Left ventricle myocardium superior (tissue), 1 donor: ENCODE measurements at regions not wholly inside any gene's neighbourhood (a gene's known extent, or its start where the extent isn't known, plus 50 kb on each side); places are given as distances from the start of the nearest gene placed in this dataset.
A peak's percentile ranks its signal among the peaks of the same experiment; 100 is the strongest.

Experiments
- ATAC-seq: fragments of 200-7000 bp; cut with Tn5 transposase; one replicate; pipeline ENCODE4 v1.9.1; 2020; ENCODE audit warnings: mild to moderate bottlenecking, moderate library complexity
- DNase-seq: peaks from one replicate; pipeline ENCODE4 v3.0.0-alpha.2; 2020
- intact Hi-C: fragments of 100-400 bp; cut with micrococcal nuclease; formaldehyde crosslinking; loops from one replicate; pipeline ENCODE4 v1.11.0; 2022
- donor health status: DM: no; HTN: yes; CAD: no; lungs with severe emphysema.

DNA sequence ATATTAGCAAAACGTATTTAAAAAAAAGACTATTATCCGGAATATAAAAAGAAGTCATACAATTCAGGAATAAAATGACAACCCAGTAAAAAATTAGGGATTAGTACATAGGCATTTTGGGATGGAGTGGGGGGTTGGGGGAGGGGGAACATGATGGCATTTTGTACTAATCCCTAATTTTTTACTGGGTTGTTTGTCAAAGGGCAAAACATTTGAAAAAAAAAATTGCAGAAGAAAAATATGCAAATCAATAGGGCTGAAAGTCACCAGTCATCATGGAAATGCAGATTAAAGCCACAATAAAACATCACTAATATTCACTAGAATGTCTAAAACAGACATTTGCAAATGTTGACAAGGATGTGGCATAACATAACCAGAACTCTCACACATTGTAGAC lies 82.5 kb downstream of the RPL22L1 start:
- DNase-seq (no peak), ATAC-seq (no peak)
- intact Hi-C loops = no loop called here

DNA sequence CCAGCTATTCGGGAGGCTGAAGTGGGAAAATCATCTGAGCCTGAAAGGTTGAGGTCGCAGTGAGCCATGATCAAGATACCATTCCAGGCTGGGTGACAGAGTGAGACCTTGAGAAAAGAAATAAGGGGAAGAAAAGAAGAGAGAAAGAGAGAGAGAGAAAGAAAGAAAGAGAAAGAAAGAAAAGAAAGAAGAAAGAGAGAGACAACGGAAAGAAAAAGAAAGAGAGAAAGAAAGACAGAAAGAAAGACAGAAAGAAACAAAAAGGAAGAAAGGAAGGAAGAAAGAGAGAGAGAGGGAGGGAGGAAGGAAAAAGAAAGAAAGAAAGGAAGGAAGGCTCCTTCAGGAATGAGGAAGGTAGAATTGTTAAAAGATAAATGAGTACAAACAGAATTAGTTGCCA lies 84.5 kb downstream of the RPL22L1 start:
- DNase-seq = no peak
- intact Hi-C loops = no loop called here
- no peak for ATAC-seq

DNA sequence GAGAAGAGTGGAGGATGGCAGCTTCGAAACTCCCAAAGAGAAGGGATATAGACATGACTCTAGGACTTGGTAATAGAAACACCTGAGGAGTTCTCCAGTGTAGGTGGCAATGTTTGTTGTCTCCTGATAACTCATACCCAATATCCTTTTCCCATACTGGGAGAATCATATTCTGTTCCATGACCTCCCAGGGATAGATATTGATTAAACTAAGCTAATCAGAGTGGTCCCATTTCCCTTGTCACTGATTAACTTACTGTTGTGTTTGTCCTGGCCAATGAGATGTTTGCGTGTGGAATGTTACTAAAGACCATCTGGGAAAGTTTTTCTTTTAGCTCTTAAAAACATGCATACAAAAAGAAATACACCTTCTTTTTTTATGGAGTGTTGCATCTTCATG lies 85.6 kb downstream of the RPL22L1 start:
- ATAC-seq (no peak), DNase-seq (no peak)
- intact Hi-C loops = no loop called here

DNA sequence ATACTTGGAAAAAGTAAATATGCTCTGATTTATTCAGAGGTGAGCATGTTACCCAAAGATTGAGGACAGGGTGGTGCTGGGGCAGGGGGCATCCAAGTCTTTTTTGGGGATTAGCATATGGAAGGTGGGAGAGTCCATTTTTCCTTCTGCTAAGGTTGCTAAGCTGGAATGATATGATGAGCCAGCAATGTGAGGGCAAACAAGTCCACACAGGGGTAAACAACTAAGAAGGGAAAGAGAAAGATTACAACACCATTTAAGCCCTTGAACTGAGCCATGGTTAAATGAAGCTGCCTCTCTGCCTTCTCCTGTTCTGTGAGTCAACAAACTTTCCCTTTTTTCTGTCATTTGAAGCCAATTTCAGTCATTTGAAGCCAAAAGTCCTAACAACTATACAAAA lies 89.0 kb downstream of the RPL22L1 start:
- intact Hi-C loops = no loop called here
- ATAC-seq = no peak
- no peak for DNase-seq

DNA sequence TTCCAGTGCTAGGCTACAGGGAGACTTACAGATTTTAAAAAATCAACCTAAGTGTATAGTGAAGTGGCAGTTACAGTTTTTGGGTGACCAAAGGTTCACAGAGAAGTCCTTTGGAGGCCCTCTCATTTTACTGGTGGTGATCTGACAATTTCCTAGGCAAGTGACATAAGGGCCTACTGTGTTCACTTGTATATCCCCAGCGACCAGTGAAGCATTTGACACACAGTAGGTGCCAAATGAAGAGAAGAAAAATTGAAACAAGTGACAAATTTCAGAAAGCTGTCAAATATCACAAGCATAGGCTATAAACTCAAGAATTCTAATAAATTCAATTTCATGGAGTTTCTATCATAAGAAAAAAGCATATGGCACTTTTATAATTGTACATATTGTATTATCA lies 89.5 kb downstream of the RPL22L1 start:
- ATAC-seq (no peak), DNase-seq (no peak)
- intact Hi-C loops = no loop called here

DNA sequence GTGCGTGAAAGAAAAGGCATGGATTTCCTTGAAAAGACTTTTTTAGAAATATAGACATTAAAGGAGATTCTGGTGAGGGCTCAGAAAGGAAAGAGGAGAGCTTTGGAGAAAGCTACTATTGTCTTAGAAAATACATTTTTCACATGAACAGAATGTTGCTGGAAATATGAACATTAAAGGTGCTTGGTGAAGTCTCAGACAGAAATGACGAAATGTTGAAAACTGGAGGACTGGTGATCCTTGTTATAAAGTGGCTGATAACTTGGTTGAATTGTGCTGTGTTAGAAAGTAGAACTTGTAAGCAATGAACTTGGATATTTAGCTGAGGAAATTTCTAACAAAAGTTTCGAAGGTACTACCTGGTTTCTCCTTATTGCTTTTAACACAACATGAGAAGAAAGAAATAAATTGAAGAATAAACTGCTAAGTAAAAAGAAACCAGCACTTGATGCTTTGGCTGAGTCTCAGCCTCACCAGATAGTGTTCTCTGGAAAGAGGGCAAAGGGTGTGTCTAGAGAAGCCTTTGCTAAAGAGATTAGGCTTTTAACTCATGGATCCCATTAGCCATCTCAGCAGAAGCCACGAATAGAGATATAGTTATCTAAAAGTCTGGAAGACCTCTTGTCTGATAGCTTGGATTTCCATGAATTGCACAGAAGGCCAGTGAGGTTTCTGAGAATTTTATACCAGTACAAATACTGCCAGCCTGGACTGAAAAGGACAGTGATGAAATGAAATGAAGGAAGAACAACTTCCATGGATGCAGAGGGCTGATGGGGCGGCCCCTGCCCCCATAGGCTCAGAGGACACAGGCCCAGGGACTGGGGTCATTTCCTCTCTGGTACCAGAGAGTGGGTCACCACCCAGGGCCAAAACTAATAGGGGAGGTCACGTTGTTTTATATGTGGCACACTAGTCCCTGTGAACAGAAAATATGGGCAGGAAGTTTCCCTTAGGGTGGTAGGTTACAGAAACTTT lies 91.5 kb downstream of the RPL22L1 start:
- ATAC-seq (no peak), DNase-seq (no peak)
- intact Hi-C loops = no loop called here

DNA sequence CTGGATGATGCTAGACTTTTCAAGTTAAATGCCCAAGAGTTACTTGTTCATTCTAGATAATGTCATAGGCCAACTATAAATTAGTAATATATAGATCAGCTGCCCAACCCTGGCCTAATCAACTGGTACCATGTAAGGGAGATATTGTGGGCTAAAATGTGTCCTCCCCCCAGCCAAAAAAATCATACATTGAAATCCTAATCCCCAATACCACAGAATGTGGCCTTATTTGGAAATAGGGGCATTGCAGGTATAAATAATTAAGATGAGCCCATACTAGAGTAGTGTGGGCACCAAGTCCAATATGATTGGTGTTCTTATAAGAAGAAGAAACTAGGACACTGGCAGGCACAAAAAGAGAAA lies 92.5 kb downstream of the RPL22L1 start:
- intact Hi-C loops = no loop called here
- ATAC-seq (no peak), DNase-seq (no peak)

DNA sequence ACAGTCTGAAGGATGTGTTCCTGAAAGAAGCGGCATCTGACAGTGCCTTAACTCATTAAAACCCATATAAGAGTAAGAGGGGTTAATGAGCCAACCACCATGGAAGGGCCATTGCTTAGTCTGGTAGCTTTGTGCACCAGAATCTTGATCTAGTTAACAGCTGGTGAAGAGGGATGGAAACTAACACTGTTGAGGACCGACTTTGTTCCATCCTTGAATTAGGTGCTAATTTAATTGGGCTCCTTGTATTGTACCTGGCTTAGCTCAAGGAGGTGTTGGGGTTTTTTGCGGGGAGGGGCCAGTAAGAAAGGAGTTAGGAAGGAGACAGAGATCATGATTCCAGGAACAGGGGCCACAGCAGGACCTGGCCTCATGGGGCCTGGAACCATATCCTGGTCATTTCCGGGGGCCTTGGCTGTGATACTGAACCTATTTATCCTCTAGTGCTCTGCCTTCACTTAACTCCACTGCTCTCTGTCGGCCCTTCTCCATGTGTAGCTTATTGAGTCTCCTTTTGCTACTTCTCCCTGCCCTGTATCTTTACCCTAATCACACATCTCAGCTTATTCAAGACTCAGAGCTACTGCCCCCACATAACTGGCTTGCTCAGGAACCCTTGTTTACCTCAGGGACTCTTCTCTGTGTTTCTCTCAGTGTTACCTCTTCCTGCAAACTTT lies 93.0 kb downstream of the RPL22L1 start:
- DNase-seq (no peak), ATAC-seq (no peak)
- intact Hi-C loops = no loop called here

DNA sequence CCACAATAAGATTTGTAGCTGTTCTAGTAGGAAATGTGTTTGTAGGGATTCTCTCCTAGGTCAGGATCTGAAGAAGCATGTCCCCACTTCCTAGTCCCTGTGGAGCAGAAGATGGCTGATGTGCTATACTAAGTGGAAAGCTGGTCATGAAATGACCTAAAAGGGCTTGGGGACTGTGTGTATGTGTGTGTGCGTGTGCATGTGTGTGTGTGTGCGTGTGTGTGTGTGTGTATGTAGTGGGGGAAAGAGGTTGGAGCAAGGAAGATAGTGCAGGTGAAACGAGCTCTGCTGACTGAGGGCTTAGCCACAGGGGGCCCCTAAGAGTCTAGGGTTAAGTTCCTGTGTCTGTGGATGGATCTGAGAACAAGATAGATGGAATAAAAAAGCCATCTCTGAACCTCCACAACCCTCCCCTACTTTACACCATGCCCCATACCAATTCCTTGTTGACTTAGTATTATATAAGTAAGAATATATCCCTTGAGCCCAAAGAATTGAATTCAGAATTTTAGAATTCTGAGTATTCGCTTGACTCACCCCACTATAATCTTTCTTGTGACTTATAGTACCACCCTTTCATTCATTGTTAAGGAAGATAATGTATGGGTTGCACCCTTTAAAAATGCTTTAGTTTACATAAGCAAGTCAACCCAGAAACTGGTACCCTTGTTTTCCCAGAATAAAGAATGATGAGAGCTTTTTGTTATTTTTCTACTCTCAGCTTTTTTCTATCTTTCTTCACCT lies 96.1 kb downstream of the RPL22L1 start:
- intact Hi-C loops = no loop called here
- DNase-seq (no peak), ATAC-seq (no peak)

DNA sequence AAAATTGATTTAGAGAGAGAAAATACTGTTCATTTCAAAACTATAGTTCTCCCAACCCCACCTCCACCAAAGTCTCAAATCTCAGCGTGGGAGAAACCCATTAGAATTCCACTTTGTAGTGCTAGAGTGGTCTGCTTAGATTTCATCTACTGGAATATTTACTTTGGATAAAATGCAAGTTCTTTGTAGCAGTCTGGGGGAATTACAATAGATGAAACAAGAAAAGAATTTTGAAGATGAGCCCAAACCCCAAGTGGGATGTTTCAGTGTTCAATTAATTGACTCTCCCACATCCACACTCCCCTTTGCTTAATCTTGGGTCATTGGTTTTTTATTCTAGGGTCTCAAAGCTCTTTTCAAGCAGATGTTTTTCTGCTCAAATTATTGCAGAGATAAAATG lies 97.8 kb downstream of the RPL22L1 start:
- ATAC-seq (no peak), DNase-seq (no peak)
- intact Hi-C loops = no loop called here

DNA sequence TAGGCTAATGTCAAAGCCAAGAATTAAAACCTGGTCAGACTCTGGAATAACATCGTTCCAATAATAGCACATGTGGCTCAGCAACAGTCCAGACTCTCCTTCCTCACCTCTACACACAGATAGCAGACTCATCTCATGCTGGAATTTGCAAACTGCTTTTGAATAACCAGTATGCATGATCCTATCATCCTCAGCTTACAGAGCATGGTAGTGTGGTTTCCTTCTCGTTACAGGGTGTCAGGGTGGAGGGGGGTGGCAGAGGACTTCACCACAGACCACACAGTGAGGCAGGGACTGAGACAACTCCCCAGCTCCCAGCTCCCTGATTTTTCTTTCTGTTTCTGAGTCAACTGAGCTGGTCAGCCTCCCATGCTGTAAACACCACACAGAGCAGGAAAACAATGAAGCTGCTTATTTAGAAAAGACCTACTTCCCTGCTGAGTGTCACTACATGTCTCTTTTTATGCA lies 101.6 kb downstream of the RPL22L1 start:
- peak; percentile 43 for ATAC-seq
- no peak for DNase-seq
- intact Hi-C loops = no loop called here

DNA sequence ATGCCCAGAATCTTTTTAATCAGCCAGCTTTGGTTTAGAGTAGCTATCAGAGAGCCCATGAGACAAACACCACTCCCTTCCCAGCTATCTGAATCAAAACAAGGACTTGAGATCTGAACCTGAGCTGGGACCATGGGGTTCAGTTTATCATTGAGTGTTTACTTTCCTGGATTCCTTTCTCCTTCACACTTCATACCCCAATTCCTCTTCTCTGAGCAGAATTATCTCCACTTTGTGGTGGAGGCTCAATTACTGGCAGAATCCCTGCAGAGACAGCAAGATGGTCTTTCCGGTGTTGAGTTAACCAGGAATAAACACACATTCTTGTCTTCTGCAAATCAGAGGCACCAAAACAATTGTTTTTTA lies 102.4 kb downstream of the RPL22L1 start:
- DNase-seq = no peak
- intact Hi-C loops = no loop called here
- ATAC-seq = no peak

DNA sequence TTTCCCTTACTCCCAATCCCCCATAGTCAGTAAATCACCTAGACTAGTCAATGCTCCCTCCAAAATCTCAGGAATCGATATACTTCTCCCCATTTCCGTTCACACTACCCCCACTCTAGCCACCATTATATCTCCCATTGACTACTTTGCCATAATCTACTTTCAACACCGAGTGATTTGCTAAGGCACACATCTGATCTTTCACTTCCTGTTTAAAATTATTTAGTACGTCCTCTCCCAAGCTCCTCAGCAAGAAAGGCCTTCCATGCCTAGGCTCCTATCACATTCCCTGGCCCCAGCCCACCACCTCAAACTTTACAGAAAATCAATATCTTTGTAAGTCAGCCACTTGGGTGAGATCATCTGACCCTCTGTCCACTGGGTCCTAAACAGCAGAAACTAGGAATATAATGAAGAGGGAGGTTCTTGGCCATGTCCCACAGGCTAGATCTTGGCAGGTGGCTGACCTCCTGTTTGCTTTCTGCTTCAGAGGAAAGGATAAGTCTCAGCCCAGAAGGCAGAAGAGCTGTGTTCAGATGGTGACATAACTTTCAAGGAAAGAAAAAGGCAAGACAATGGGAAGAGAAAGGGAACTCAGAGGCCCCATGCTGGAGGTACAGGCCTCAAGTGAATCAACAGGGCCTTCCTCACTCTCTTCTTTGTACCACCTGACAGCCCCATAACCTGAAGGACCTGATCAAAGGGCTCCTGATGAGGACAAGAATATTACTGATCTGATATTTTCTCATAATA lies 103.0 kb downstream of the RPL22L1 start:
- no peak for ATAC-seq
- DNase-seq = no peak
- intact Hi-C loops = no loop called here

DNA sequence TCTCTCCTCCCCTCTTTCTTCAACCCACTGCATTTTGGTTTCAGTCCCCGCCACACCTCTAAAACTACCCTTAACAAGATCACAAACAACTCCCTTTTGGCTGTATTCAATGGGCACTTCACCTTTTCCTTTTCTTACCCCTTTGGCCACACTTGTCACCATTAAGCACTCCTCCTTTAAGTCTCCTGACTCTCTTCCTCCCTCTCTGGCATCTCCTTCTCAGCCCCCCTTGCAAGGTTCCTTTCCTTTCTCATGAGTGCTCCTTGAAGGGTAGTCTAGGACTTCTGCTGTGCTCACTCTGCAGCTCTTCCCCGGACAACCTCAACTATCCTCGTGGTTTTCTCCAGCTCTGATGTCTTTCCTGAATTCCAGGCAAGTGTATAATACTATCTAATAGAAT lies 103.7 kb downstream of the RPL22L1 start:
- ATAC-seq (no peak), DNase-seq (no peak)
- intact Hi-C loops = no loop called here

DNA sequence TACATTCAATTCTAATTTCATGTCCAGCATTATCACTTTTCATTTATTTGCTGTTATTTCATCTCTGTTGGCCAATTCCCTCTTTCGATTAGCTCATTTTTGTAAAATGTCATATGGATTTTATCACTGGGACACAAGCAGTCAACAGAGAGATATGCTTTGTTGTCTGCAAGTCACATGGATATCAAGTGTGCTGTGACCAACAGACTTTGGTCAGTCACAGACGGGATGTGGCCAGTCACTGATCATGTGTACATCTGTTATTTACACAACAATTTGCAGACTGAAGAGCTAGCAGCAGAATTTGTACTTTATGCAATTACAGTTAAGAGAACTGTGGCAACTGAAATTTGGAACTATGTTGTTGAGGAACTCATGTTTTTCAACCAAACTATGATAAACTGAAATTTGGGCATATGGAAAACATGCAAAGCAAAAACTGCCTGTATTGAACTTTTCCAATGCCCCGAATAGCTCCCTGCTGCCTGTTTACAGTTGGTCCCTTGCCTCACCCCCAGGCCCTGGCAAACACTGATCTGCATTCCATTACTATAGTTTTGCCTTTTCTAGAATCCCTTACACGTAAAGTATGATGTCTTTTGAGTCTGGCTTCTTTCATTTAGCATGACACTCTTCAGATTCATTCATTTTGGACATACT lies 104.4 kb downstream of the RPL22L1 start:
- intact Hi-C loops = no loop called here
- DNase-seq = no peak
- no peak for ATAC-seq

DNA sequence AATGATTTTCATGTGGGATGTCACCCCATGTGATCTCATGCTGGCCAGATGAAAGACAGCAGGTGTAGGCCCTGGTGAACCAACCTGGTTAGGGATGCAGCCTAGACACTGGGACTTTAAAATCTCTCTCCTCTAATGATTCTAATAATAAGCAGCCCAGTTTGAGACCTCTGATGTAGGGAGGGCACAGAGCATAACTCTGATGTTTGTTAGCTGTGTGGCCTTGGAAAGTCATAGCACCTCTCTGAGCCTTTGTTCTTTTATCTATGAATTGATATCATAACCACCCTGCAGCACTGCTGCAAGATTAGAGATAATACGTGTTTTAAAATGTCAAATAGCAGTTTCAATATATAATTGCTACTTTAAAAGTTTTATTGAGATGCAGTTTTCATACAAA lies 106.0 kb downstream of the RPL22L1 start:
- intact Hi-C loops = no loop called here
- DNase-seq (no peak), ATAC-seq (no peak)

DNA sequence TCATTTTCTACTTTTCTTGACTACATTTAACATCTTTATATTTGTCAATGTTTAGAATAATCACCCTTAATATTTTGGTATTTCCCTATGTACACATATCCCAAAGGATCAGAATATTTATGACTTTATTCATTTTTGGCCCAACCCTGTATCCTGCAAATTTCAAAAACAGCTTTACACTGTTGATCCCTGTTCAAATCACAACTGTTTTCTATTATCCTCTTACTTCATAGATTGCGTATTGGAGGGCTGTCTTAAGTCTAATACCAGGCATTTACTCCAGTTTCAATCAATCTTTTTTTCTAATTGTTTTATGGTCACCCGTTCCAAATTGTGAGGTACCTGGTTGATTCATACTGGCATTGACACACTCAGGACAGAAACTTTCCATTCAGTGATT lies 107.9 kb downstream of the RPL22L1 start:
- ATAC-seq (no peak), DNase-seq (no peak)
- intact Hi-C loops = no loop called here

DNA sequence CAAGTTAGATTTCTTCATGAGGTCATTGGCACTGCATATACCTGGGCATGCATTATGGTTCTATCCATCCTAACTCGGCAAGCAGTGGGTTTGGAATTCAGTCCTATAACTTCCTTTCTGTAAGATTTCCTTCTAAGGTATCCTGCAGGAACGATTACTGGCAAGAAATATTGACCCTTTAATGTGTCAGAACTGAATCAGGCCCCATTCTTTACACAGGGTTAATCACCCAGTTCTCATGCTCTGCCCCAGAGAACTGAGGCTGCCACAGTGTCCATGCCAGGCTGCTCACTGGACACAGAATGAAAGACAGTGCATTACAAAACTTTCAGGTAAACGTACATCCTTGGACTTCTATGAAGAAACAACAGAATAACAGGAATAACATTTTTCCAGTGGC lies 108.9 kb downstream of the RPL22L1 start:
- ATAC-seq (no peak), DNase-seq (no peak)
- intact Hi-C loops = no loop called here

DNA sequence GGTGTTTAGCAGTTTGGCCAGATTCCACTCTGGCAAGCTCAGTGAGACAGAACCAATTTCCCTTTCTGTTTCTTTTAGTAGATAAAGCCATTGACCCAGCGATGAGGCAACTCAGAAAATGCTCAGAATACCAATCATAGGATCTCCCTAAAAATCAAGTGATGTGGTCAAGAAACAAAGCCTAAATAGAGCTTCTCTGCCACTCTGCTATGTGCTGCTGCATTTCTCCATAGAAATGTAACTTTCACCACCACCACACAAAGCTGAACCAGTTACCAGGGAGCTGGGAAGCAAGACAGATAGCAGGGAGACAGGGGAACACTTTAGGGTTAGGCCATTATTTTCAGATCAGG lies 109.8 kb downstream of the RPL22L1 start:
- DNase-seq (no peak), ATAC-seq (no peak)
- intact Hi-C loops = no loop called here
